B cell (primary cell): ENCODE measurements at regions not wholly inside any gene's neighbourhood (a gene's known extent, or its start where the extent isn't known, plus 50 kb on each side); places are given as distances from the start of the nearest gene placed in this dataset.
"Not testable (repeated sequence)": the region's sequence is repeated elsewhere in the genome, so short reads cannot be mapped to it uniquely, and the experiment has no call there.

Experiments used
- ATAC-seq: fragments of 200-7000 bp; cut with Tn5 transposase; one replicate; pipeline ENCODE4 v1.10.0; 2021; ENCODE audit warnings: low read depth, mild to moderate bottlenecking, moderate number of reproducible peaks, moderate library complexity
- CTCF ChIA-PET: fragments of 350-600 bp; sonication (Branson Sonifier 250); formaldehyde crosslinking; loops from one replicate; lab custom pipeline; 2021; ENCODE audit warnings: antibody characterized with exemption, inconsistent platforms; lab: Charles Lee
- POLR2A ChIA-PET: fragments of 350-600 bp; sonication (Branson Sonifier 250); formaldehyde crosslinking; loops from one replicate; lab custom pipeline; 2021; ENCODE audit warnings: antibody characterized with exemption; lab: Charles Lee
- DNase-seq: peaks from one replicate; pipeline ENCODE4 v3.0.0; 2013
- H2AFZ ChIP-seq: 2 replicates; pipeline ENCODE4 v1.6.1; 2012; ENCODE audit warnings: mild to moderate bottlenecking, low read depth, low read length; ENCODE audit not compliant: insufficient read depth, poor library complexity, severe bottlenecking
- H3K27ac ChIP-seq, 2 donors: 1 replicate in 1 of 2; 2 replicates in 1 of 2; pipeline ENCODE4 v1.5.1; 2012 to 2013; ENCODE audit warnings: low read length in 2 of 2, mild to moderate bottlenecking in 2 of 2, moderate library complexity in 1 of 2
- H3K27me3 ChIP-seq, 4 experiments: fragments of 200-600 bp in 1 of 4; sonication (generic) in 1 of 4; replicated peaks in 1 of 4; 1 replicate in 2 of 4; 2 replicates in 2 of 4; pipeline versions ENCODE4 v1.6.1 to v1.7.0; 2013 to 2016; ENCODE audit warnings: low read length in 3 of 4, mild to moderate bottlenecking in 2 of 4, mixed read lengths in 1 of 4, moderate library complexity in 1 of 4; ENCODE audit not compliant: insufficient read depth in 4 of 4, control insufficient read depth in 3 of 4; ENCODE audit errors: control extremely low read depth in 1 of 4
- H3K36me3 ChIP-seq, 2 experiments: replicated peaks in 1 of 2; 1 replicate in 1 of 2; 2 replicates in 1 of 2; pipeline versions ENCODE4 v1.6.1 to v1.7.1; 2013; ENCODE audit warnings: low read length in 1 of 2; ENCODE audit not compliant: insufficient read depth in 2 of 2, control insufficient read depth in 1 of 2; ENCODE audit errors: control extremely low read depth in 1 of 2, extremely low read depth in 1 of 2
- H3K4me1 ChIP-seq, 2 donors: fragments of 200-600 bp in 1 of 2; sonication (generic) in 1 of 2; 1 replicate in 1 of 2; 2 replicates in 1 of 2; pipeline versions ENCODE4 v1.5.1 to v1.6.1; 2013 to 2017; ENCODE audit warnings: low read length in 2 of 2; ENCODE audit not compliant: control insufficient read depth in 2 of 2, insufficient read depth in 2 of 2
- H3K4me2 ChIP-seq: replicated peaks from 2 replicates; pipeline ENCODE3; 2012; ENCODE audit warnings: mild to moderate bottlenecking, low read depth, low read length; ENCODE audit not compliant: poor library complexity, severe bottlenecking
- H3K4me3 ChIP-seq, 5 experiments: fragments of 200-600 bp in 1 of 5; sonication (generic) in 1 of 5; 1 replicate in 3 of 5; 2 replicates in 2 of 5; pipeline versions ENCODE4 v1.5.1 to v1.7.0; 2011 to 2016; ENCODE audit warnings: low read length in 4 of 5, mild to moderate bottlenecking in 4 of 5, low read depth in 2 of 5, control low read depth in 1 of 5, moderate library complexity in 1 of 5; ENCODE audit not compliant: insufficient read depth in 1 of 5; ENCODE audit errors: control extremely low read depth in 1 of 5, extremely low read depth in 1 of 5
- H3K79me2 ChIP-seq: fragments of 200-600 bp; sonication (generic); one replicate; pipeline ENCODE4 v1.6.0; 2016; ENCODE audit warnings: low read length; ENCODE audit not compliant: control insufficient read depth, insufficient read depth
- H3K9ac ChIP-seq: fragments of 200-600 bp; sonication (generic); 2 replicates; pipeline ENCODE4 v1.6.1; 2017; ENCODE audit warnings: mild to moderate bottlenecking, low read length, moderate library complexity
- H3K9me3 ChIP-seq, 3 donors: one replicate each; pipeline versions ENCODE4 v1.6.1 to v1.7.1; 2013; ENCODE audit warnings: low read length in 2 of 3; ENCODE audit not compliant: control insufficient read depth in 2 of 3, insufficient read depth in 1 of 3; ENCODE audit errors: control extremely low read depth in 1 of 3
- H4K20me1 ChIP-seq: 2 replicates; pipeline ENCODE4 v1.6.0; 2012; ENCODE audit warnings: mild to moderate bottlenecking, low read length; ENCODE audit not compliant: insufficient read depth, control insufficient read depth, poor library complexity, severe bottlenecking
- H3K27ac Mint-ChIP-seq: one replicate; pipeline ENCODE4 v1.8.0; 2021; ENCODE audit warnings: mixed read lengths
- H3K27me3 Mint-ChIP-seq: one replicate; pipeline ENCODE4 v1.8.0; 2021; ENCODE audit warnings: mixed read lengths
- H3K4me1 Mint-ChIP-seq: one replicate; pipeline ENCODE4 v1.8.0; 2021; ENCODE audit warnings: mixed read lengths
- H3K4me3 Mint-ChIP-seq: one replicate; pipeline ENCODE4 v1.8.0; 2021; ENCODE audit warnings: mixed read lengths
- H3K9me3 Mint-ChIP-seq: one replicate; pipeline ENCODE4 v1.8.0; 2022; ENCODE audit warnings: mixed read lengths; ENCODE audit not compliant: insufficient read depth
- EZH2 ChIP-seq: IDR thresholded peaks from 2 replicates; pipeline ENCODE4 v1.6.1; 2012; ENCODE audit warnings: borderline replicate concordance, low read depth, mild to moderate bottlenecking, moderate library complexity, low read length; ENCODE audit not compliant: insufficient read depth, poor library complexity, severe bottlenecking
- WGBS: methylation state at CpG from one replicate; pipeline ENCODE4 v1.1.5; 2013; ENCODE audit warnings: missing lambda C conversion rate; ENCODE audit not compliant: insufficient coverage; 5-methylcytosine and 5-hydroxymethylcytosine counted together
- intact Hi-C: fragments of 100-400 bp; cut with micrococcal nuclease; formaldehyde crosslinking; loops from one replicate; pipeline ENCODE4 v1.10.0; 2022
- TF ChIP-seq, protein P1 (sequence below): fragments of 200-600 bp; IDR thresholded peaks from one replicate; pipeline ENCODE4 v1.8.0; 2022; ENCODE audit warnings: antibody characterized with exemption, mild to moderate bottlenecking

DNA sequence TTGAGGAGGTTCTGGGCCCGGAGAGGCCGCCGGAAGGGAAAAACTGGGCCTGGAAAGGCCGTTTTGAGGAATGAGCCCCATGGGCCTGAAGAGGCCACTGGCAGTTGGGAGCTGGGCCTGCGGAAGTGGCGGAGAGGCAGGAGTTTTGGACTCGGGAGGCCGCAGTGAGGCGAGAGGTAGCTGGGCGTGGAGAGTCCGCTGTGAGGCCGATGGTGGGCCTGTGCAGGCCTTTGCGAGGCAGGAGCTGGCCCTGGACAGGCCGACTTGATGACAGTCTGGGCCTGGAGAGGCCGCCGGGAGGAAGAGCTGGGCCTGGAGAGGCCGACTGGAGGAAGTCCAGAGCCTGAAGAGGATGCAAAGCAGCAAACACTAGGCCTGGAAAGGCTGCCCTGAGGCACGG is 259.0 kb upstream of the NUPR2 start:
- Histone ChIP-seq H3K36me3 (no peaks in the 10 kb centered on the region), H3K4me2 (no peak overlapping the region), H3K27ac (no peak overlapping the region), H3K79me2 (no peaks in the 10 kb centered on the region), H3K9ac (no peak overlapping the region), H3K27me3 (no peaks in the 10 kb centered on the region), H4K20me1 (no peaks in the 10 kb centered on the region), H3K4me1 (no peaks in the 10 kb centered on the region), H3K9me3 (peaks cover 0 to 15% (median 2%) of the 10 kb centered on the region in 3 donors), H3K4me3 (no peak overlapping the region), H2AFZ (no peak overlapping the region)
- H3K4me3 Mint-ChIP-seq: no peak overlapping the region
- WGBS: 83% methylated on average over 18 of the region's 18 CpGs
- ChIA-PET POLR2A (no interaction called here), CTCF (no interaction called here)
- intact Hi-C loops: no loop called here
- H3K9me3 Mint-ChIP-seq: peaks cover 2% of the 10 kb centered on the region
- ATAC-seq (no peak), DNase-seq (no peak)
- TF ChIP-seq EZH2: no peak
- TF ChIP-seq, protein P1, sequence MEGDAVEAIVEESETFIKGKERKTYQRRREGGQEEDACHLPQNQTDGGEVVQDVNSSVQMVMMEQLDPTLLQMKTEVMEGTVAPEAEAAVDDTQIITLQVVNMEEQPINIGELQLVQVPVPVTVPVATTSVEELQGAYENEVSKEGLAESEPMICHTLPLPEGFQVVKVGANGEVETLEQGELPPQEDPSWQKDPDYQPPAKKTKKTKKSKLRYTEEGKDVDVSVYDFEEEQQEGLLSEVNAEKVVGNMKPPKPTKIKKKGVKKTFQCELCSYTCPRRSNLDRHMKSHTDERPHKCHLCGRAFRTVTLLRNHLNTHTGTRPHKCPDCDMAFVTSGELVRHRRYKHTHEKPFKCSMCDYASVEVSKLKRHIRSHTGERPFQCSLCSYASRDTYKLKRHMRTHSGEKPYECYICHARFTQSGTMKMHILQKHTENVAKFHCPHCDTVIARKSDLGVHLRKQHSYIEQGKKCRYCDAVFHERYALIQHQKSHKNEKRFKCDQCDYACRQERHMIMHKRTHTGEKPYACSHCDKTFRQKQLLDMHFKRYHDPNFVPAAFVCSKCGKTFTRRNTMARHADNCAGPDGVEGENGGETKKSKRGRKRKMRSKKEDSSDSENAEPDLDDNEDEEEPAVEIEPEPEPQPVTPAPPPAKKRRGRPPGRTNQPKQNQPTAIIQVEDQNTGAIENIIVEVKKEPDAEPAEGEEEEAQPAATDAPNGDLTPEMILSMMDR: no peak
- no peaks in the 10 kb centered on the region for H3K4me1 Mint-ChIP-seq
- H3K27ac Mint-ChIP-seq: no peak overlapping the region
- H3K27me3 Mint-ChIP-seq: no peaks in the 10 kb centered on the region

DNA sequence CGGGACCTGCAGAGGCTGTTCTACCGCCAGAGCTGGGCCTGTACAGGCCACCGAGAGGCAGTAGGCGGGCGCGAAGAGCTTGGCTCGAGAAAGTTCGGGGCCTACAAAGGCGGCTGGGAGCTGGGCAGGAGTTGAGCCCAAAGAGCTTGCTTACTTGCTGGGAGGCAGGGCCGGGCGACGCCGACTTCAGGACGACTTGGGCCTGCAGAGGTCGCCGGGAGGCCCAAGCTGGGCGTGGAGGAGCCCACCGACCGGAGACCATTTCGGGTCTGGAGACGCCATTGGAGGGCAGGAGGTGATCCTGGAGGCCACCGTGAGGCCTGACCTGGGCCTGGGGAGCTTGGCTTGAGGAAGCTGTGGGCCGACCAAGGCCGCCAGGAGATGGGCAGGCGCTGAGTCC is 258.4 kb upstream of the NUPR2 start:
- ATAC-seq, H3K27me3 Mint-ChIP-seq, H3K79me2 ChIP-seq, H3K4me1 ChIP-seq, H2AFZ ChIP-seq, H3K9me3 Mint-ChIP-seq, intact Hi-C loops, H4K20me1 ChIP-seq, H3K36me3 ChIP-seq, H3K27me3 ChIP-seq, DNase-seq, H3K27ac ChIP-seq, H3K4me2 ChIP-seq, H3K4me1 Mint-ChIP-seq, H3K4me3 Mint-ChIP-seq, H3K27ac Mint-ChIP-seq, H3K4me3 ChIP-seq, POLR2A ChIA-PET, CTCF ChIA-PET, H3K9ac ChIP-seq: not testable (repeated sequence)
- peaks cover 0 to 15% (median 2%) of the 10 kb centered on the region in 3 donors for H3K9me3 ChIP-seq
- WGBS: 97% methylated on average over 20 of the region's 25 CpGs

DNA sequence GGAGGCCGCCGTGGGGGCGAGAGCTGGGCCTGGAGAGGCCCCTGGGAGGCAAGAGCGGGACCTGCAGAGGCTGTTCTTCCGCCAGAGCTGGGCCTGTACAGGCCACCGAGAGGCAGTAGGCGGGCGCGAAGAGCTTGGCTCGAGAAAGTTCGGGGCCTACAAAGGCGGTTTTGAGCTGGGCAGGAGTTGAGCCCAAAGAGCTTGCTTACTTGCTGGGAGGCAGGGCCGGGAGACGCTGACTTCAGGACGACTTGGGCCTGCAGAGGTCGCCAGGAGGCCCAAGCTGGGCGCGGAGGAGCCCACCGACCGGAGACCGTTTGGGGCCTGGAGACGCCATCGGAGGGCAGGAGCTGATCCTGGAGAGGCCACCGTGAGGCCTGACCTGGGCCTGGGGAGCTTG is 257.1 kb upstream of the NUPR2 start:
- H3K4me2 ChIP-seq, H2AFZ ChIP-seq, H3K27ac Mint-ChIP-seq, H3K9me3 Mint-ChIP-seq, ATAC-seq, H3K27me3 ChIP-seq, POLR2A ChIA-PET, H3K4me3 Mint-ChIP-seq, H3K27ac ChIP-seq, H3K9ac ChIP-seq, H3K4me1 ChIP-seq, H3K27me3 Mint-ChIP-seq, DNase-seq, H3K36me3 ChIP-seq, CTCF ChIA-PET, H4K20me1 ChIP-seq, intact Hi-C loops, H3K79me2 ChIP-seq, H3K4me1 Mint-ChIP-seq, H3K4me3 ChIP-seq: not testable (repeated sequence)
- WGBS: 93% methylated on average over 6 of the region's 24 CpGs
- H3K9me3 ChIP-seq: peaks cover 0 to 26% (median 2%) of the 10 kb centered on the region in 3 donors
